Lung (tissue), 11 donors: ENCODE measurements at regions not wholly inside any gene's neighbourhood (a gene's known extent, or its start where the extent isn't known, plus 50 kb on each side); places are given as distances from the start of the nearest gene placed in this dataset.

Source experiments
- ATAC-seq: fragments of 200-7000 bp; cut with Tn5 transposase; one replicate; pipeline ENCODE4 v1.9.1; 2020; ENCODE audit warnings: moderate number of reproducible peaks; ENCODE audit not compliant: insufficient read depth, low FRiP score
- DNase-seq, 3 donors: peaks; one replicate each; pipeline ENCODE4 v3.0.0-alpha.2; 2013 to 2017
- H3K27ac ChIP-seq, 2 donors: one replicate each; pipeline ENCODE4 v1.5.1; 2013; ENCODE audit warnings: mild to moderate bottlenecking in 2 of 2, moderate library complexity in 2 of 2, control low read depth in 1 of 2, inconsistent platforms in 1 of 2, low read depth in 1 of 2, low read length in 1 of 2
- H3K27me3 ChIP-seq, 3 donors: one replicate each; pipeline ENCODE4 v1.5.1; 2013; ENCODE audit warnings: low read length in 2 of 3; ENCODE audit not compliant: control insufficient read depth in 3 of 3, insufficient read depth in 3 of 3
- H3K36me3 ChIP-seq, 4 donors: one replicate each; pipeline ENCODE4 v1.5.1; 2013; ENCODE audit warnings: low read length in 4 of 4, mild to moderate bottlenecking in 1 of 4, moderate library complexity in 1 of 4; ENCODE audit not compliant: control insufficient read depth in 4 of 4, insufficient read depth in 4 of 4
- H3K4me1 ChIP-seq, 5 donors: one replicate each; pipeline ENCODE4 v1.5.1; 2013; ENCODE audit warnings: low read length in 5 of 5, mild to moderate bottlenecking in 2 of 5, moderate library complexity in 1 of 5; ENCODE audit not compliant: control insufficient read depth in 5 of 5, insufficient read depth in 5 of 5
- H3K4me3 ChIP-seq: one replicate; pipeline ENCODE4 v1.5.1; 2013; ENCODE audit warnings: mild to moderate bottlenecking, control low read depth, moderate library complexity
- H3K9ac ChIP-seq, 2 donors: one replicate each; pipeline ENCODE4 v1.5.1; 2013; ENCODE audit warnings: low read length in 2 of 2, control low read depth in 1 of 2; ENCODE audit not compliant: insufficient read depth in 1 of 2
- H3K9me3 ChIP-seq, 4 donors: one replicate each; pipeline ENCODE4 v1.5.1; 2013; ENCODE audit warnings: low read length in 3 of 4, mild to moderate bottlenecking in 1 of 4, moderate library complexity in 1 of 4; ENCODE audit not compliant: control insufficient read depth in 4 of 4, insufficient read depth in 3 of 4
- WGBS, 2 donors: extraction: QIAGEN DNeasy Blood & Tissue Kit; methylation state at CpG; one replicate each; pipeline ENCODE4 v1.1.7; 2013; 5-methylcytosine and 5-hydroxymethylcytosine counted together
- TF ChIP-seq, protein P1 (sequence below): IDR thresholded peaks from 2 replicates; pipeline ENCODE4 v1.5.1; 2012; ENCODE audit warnings: mild to moderate bottlenecking; ENCODE audit errors: control extremely low read depth, extremely low read depth
- donor health status: control.
- donor health status: control.
- donor health status: Bipolar disorder and iron deficiency.
- donor health status: healthy.
- donor health status: DM: yes; HTN: yes; CAD: no.

DNA sequence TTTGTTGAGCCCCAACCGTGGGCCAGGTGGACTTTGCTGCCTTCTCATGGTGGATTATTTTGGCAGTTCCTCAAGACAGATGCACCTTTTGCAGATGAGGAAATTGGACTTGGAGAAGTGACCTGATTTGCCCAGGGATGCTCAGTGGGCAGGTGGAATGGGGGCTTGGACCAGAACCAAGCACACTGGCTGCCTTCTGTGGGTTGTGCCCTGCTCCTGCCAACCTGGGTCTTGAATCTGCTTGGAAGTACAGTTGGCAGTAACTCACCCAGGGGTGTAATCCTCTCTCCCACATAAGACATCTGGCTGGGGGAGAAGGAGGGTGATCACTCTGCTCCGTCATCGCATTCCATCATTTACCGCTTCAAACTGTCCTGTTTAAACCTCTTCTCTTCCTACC is 110.5 kb upstream of the GPR26 start:
- ATAC-seq = no peak
- Histone ChIP-seq H3K27me3 (peaks cover 3 to 12% (median 6%) of the 10 kb centered on the region in 3 donors), H3K27ac (no peak overlapping the region), H3K4me1 (no peaks in the 10 kb centered on the region), H3K9ac (no peak overlapping the region), H3K36me3 (no peaks in the 10 kb centered on the region), H3K4me3 (no peak overlapping the region), H3K9me3 (no peaks in the 10 kb centered on the region)
- DNase-seq = no peak
- WGBS, 2 donors = 84 to 86% methylated on average over 4 of the region's 4 CpGs
- TF ChIP-seq, protein P1, sequence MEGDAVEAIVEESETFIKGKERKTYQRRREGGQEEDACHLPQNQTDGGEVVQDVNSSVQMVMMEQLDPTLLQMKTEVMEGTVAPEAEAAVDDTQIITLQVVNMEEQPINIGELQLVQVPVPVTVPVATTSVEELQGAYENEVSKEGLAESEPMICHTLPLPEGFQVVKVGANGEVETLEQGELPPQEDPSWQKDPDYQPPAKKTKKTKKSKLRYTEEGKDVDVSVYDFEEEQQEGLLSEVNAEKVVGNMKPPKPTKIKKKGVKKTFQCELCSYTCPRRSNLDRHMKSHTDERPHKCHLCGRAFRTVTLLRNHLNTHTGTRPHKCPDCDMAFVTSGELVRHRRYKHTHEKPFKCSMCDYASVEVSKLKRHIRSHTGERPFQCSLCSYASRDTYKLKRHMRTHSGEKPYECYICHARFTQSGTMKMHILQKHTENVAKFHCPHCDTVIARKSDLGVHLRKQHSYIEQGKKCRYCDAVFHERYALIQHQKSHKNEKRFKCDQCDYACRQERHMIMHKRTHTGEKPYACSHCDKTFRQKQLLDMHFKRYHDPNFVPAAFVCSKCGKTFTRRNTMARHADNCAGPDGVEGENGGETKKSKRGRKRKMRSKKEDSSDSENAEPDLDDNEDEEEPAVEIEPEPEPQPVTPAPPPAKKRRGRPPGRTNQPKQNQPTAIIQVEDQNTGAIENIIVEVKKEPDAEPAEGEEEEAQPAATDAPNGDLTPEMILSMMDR = no peak

GRCh38 chr10:123556049-123556448 is 110.1 kb upstream of the GPR26 start:
- peaks cover 3 to 12% (median 6%) of the 10 kb centered on the region in 3 donors for H3K27me3 ChIP-seq
- TF ChIP-seq, protein P1 = no peak
- no peaks in the 10 kb centered on the region for H3K9me3 ChIP-seq
- DNase-seq (no peak), ATAC-seq (no peak)
- H3K9ac ChIP-seq = no peak overlapping the region
- no peak overlapping the region for H3K27ac ChIP-seq
- no peaks in the 10 kb centered on the region for H3K36me3 ChIP-seq
- 78 to 81% methylated on average over 7 of the region's 7 CpGs for WGBS, 2 donors
- H3K4me1 ChIP-seq = no peaks in the 10 kb centered on the region
- H3K4me3 ChIP-seq = no peak overlapping the region

DNA sequence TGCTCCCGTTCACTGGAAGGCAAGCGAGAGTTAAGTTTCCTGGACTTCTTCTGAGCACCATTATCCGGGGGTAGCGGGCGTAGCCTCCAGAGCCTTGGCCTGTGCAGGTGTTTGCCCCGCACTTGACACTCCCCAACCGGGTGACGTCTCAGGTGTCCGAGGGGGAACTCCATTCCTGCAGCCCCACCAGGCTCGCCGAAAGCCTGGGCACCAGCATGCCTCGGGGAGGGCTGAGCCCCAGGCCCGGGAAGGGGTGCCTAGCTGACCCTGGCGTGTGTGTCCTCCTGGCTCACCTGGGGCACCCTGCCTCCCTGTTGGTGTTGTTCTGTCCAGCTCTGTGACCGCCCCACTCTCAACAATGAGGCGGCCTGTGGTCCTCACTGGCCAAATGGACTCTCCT is 109.4 kb upstream of the GPR26 start:
- H3K4me3 ChIP-seq = no peak overlapping the region

More for the DNA sequence above, 109.4 kb upstream of the GPR26 start:
- H3K4me1 ChIP-seq = no peaks in the 10 kb centered on the region
- H3K9ac ChIP-seq = no peak overlapping the region
- no peaks in the 10 kb centered on the region for H3K36me3 ChIP-seq
- 72 to 80% methylated on average over 16 of the region's 16 CpGs for WGBS, 2 donors
- ATAC-seq (no peak), DNase-seq (no peak)
- H3K9me3 ChIP-seq = no peaks in the 10 kb centered on the region
- TF ChIP-seq, protein P1 = no peak
- H3K27ac ChIP-seq = no peak overlapping the region
- H3K27me3 ChIP-seq = peaks cover 3 to 7% (median 4%) of the 10 kb centered on the region in 3 donors
